ENCODE measurements at regions not wholly inside any gene's neighbourhood (a gene's known extent, or its start where the extent isn't known, plus 50 kb on each side); places are given as distances from the start of the nearest gene placed in this dataset.
"Not testable (repeated sequence)": the region's sequence is repeated elsewhere in the genome, so short reads cannot be mapped to it uniquely, and the experiment has no call there.

GRCh38 chr6:15176816-15177370, 69.0 kb upstream of the JARID2 start:
- no peak for DNase-seq

GRCh38 chr6:15183979-15184378, 61.9 kb upstream of the JARID2 start:
- DNase-seq = no peak

- no peak for DNase-seq
Observed at GRCh38 chr6:15184441-15184861, 61.4 kb upstream of the JARID2 start.

GRCh38 chr6:15185111-15185510, 60.8 kb upstream of the JARID2 start:
- not testable (repeated sequence) for DNase-seq

GRCh38 chr6:15193451-15193850, 52.4 kb upstream of the JARID2 start:
- not testable (repeated sequence) for DNase-seq

- DNase-seq = no peak
Observed at GRCh38 chr6:15194453-15194852, 51.4 kb upstream of the JARID2 start.
